H1 (cell line): ENCODE measurements at regions not wholly inside any gene's neighbourhood (a gene's known extent, or its start where the extent isn't known, plus 50 kb on each side); places are given as distances from the start of the nearest gene placed in this dataset.

ENCODE experiments used
- CTCF ChIA-PET: fragments of 300-600 bp; sonication (Branson Sonifier 250); formaldehyde crosslinking; loops from one replicate; lab custom pipeline; 2021; ENCODE audit not compliant: partially characterized antibody; lab: Charles Lee
- POLR2A ChIA-PET: fragments of 300-600 bp; sonication (Branson Sonifier 250); formaldehyde crosslinking; loops from one replicate; lab custom pipeline; 2021; ENCODE audit warnings: inconsistent platforms; ENCODE audit not compliant: partially characterized antibody; lab: Charles Lee
- DNase-seq, 2 experiments: peaks; one replicate each; pipeline versions ENCODE4 v3.0.0 to v3.0.0-alpha.2; 2010 to 2022; ENCODE audit warnings: low spot score in 2 of 2, low read depth in 1 of 2, mixed read lengths in 1 of 2
- FAIRE-seq: peaks from 2 replicates; lab custom pipeline; 2011; peaks lifted over from hg19 to GRCh38; lab: Jason Lieb, UNC
- H2AFZ ChIP-seq: 2 replicates; pipeline ENCODE4 v1.8.1; 2012; ENCODE audit warnings: low read length, inconsistent platforms
- H2AK5ac ChIP-seq: 2 replicates; pipeline ENCODE4 v1.6.1; 2013; ENCODE audit warnings: low read depth, low read length
- H2BK120ac ChIP-seq: replicated peaks from 2 replicates; pipeline ENCODE3; 2013; ENCODE audit warnings: low read depth, low read length, inconsistent platforms
- H2BK12ac ChIP-seq: 2 replicates; pipeline ENCODE4 v1.6.1; 2013; ENCODE audit warnings: low read depth, low read length
- H2BK15ac ChIP-seq: 2 replicates; pipeline ENCODE4 v1.6.1; 2013; ENCODE audit warnings: low read length
- H2BK20ac ChIP-seq: 2 replicates; pipeline ENCODE4 v1.6.1; 2013; ENCODE audit warnings: low read length
- H2BK5ac ChIP-seq: 2 replicates; pipeline ENCODE4 v1.6.1; 2013; ENCODE audit warnings: low read depth, low read length
- H3K14ac ChIP-seq: 2 replicates; pipeline ENCODE4 v1.6.1; 2013; ENCODE audit warnings: inconsistent platforms; ENCODE audit not compliant: insufficient read length
- H3K18ac ChIP-seq: 2 replicates; pipeline ENCODE4 v1.6.1; 2013; ENCODE audit warnings: low read length; ENCODE audit errors: extremely low read depth
- H3K23ac ChIP-seq: 2 replicates; pipeline ENCODE4 v1.6.1; 2013; ENCODE audit warnings: inconsistent platforms; ENCODE audit not compliant: insufficient read length
- H3K23me2 ChIP-seq: 2 replicates; pipeline ENCODE4 v1.6.1; 2013; ENCODE audit warnings: low read depth, low read length
- H3K27ac ChIP-seq: 2 replicates; pipeline ENCODE4 v1.6.1; 2011; ENCODE audit warnings: low read depth, low read length, inconsistent platforms
- H3K27me3 ChIP-seq, 4 experiments: replicated peaks in 1 of 4; 1 replicate in 1 of 4; 2 replicates in 3 of 4; pipeline versions ENCODE4 v1.6.1 to v1.8.1; 2011 to 2013; ENCODE audit warnings: low read length in 3 of 4, mild to moderate bottlenecking in 3 of 4, inconsistent platforms in 2 of 4, mixed read lengths in 2 of 4, moderate library complexity in 1 of 4; ENCODE audit not compliant: control insufficient read depth in 3 of 4, insufficient read depth in 3 of 4; ENCODE audit errors: extremely low read depth in 1 of 4
- H3K36me3 ChIP-seq, 4 experiments: 2 replicates each; pipeline versions ENCODE4 v1.6.1 to v1.8.1; 2011 to 2013; ENCODE audit warnings: mild to moderate bottlenecking in 4 of 4, low read length in 3 of 4, moderate library complexity in 2 of 4, control low read depth in 1 of 4, inconsistent platforms in 1 of 4; ENCODE audit not compliant: insufficient read depth in 4 of 4, control insufficient read depth in 2 of 4
- H3K4ac ChIP-seq: replicated peaks from 2 replicates; pipeline ENCODE3; 2013; ENCODE audit warnings: low read length, low read depth, mixed read lengths, inconsistent platforms; ENCODE audit not compliant: insufficient read length
- H3K4me1 ChIP-seq, 4 experiments: replicated peaks in 1 of 4; 1 replicate in 1 of 4; 2 replicates in 3 of 4; pipeline versions ENCODE4 v1.6.1 to v1.8.1; 2011 to 2013; ENCODE audit warnings: low read length in 3 of 4, inconsistent platforms in 2 of 4, mixed read lengths in 1 of 4; ENCODE audit not compliant: insufficient read depth in 4 of 4, control insufficient read depth in 3 of 4
- H3K4me2 ChIP-seq, 2 experiments: 2 replicates each; pipeline versions ENCODE4 v1.6.1 to v1.8.1; 2011 to 2013; ENCODE audit warnings: low read depth in 2 of 2, low read length in 2 of 2, control low read depth in 1 of 2, inconsistent platforms in 1 of 2, mild to moderate bottlenecking in 1 of 2; ENCODE audit not compliant: insufficient read depth in 1 of 2
- H3K4me3 ChIP-seq, 4 experiments: fragments of 200-600, 300-600 bp in 1 of 4; sonication (generic), shearing (Covaris generic), sonication (Bioruptor Twin) in 1 of 4; 2 replicates each; pipeline versions ENCODE4 v1.5.1 to v1.8.1; 2011 to 2016; ENCODE audit warnings: low read length in 4 of 4, low read depth in 3 of 4, control low read depth in 2 of 4, inconsistent platforms in 2 of 4, mild to moderate bottlenecking in 2 of 4, mixed read lengths in 1 of 4, moderate library complexity in 1 of 4; ENCODE audit not compliant: insufficient read depth in 2 of 4; ENCODE audit errors: extremely low read depth in 1 of 4
- H3K56ac ChIP-seq: replicated peaks from 2 replicates; pipeline ENCODE3; 2013; ENCODE audit warnings: low read depth, mild to moderate bottlenecking, mixed read lengths, low read length, inconsistent platforms; ENCODE audit not compliant: insufficient read length
- H3K79me1 ChIP-seq: 2 replicates; pipeline ENCODE4 v1.6.1; 2013; ENCODE audit warnings: low read depth, low read length, control low read depth
- H3K79me2 ChIP-seq, 2 experiments: 2 replicates each; pipeline versions ENCODE4 v1.6.1 to v1.8.1; 2012 to 2013; ENCODE audit warnings: low read length in 2 of 2, mild to moderate bottlenecking in 2 of 2, inconsistent platforms in 1 of 2; ENCODE audit not compliant: insufficient read depth in 2 of 2, control insufficient read depth in 1 of 2
- H3K9ac ChIP-seq, 4 experiments: replicated peaks in 1 of 4; 1 replicate in 1 of 4; 2 replicates in 3 of 4; pipeline versions ENCODE4 v1.6.1 to v1.8.1; 2011 to 2013; ENCODE audit warnings: low read depth in 3 of 4, low read length in 3 of 4, control low read depth in 2 of 4, mild to moderate bottlenecking in 2 of 4, moderate library complexity in 2 of 4, inconsistent platforms in 1 of 4; ENCODE audit errors: extremely low read depth in 1 of 4
- H3K9me3 ChIP-seq, 2 experiments: 2 replicates each; pipeline versions ENCODE4 v1.6.1 to v1.8.1; 2012 to 2013; ENCODE audit warnings: mild to moderate bottlenecking in 2 of 2, moderate library complexity in 2 of 2, control low read depth in 1 of 2, inconsistent platforms in 1 of 2, low read depth in 1 of 2, low read length in 1 of 2, mixed read lengths in 1 of 2; ENCODE audit not compliant: insufficient read depth in 2 of 2
- H4K20me1 ChIP-seq, 2 experiments: replicated peaks in 1 of 2; 2 replicates each; pipeline versions ENCODE3 to v1.8.1; 2011 to 2013; ENCODE audit warnings: inconsistent platforms in 2 of 2, low read length in 2 of 2, mild to moderate bottlenecking in 1 of 2; ENCODE audit not compliant: insufficient read depth in 2 of 2, control insufficient read depth in 1 of 2
- H4K5ac ChIP-seq: 2 replicates; pipeline ENCODE4 v1.6.1; 2013; ENCODE audit warnings: low read length, low read depth, mixed read lengths, inconsistent platforms; ENCODE audit not compliant: insufficient read length
- H4K8ac ChIP-seq: 2 replicates; pipeline ENCODE4 v1.8.0; 2013; ENCODE audit warnings: mild to moderate bottlenecking, moderate library complexity, low read length, inconsistent platforms; ENCODE audit not compliant: insufficient read depth; ENCODE audit errors: extremely low read depth
- H4K91ac ChIP-seq: replicated peaks from 2 replicates; pipeline ENCODE3; 2013; ENCODE audit warnings: low read length, mixed read lengths, inconsistent platforms; ENCODE audit not compliant: insufficient read length
- WGBS, 2 experiments: shearing (Covaris generic) in 1 of 2; methylation state at CpG; one replicate each; pipeline versions ENCODE4 v1.1.6 to v1.1.7; 2013 to 2015; ENCODE audit warnings: low lambda C conversion rate in 2 of 2, mixed read lengths in 2 of 2, inconsistent platforms in 1 of 2, low coverage in 1 of 2, missing lambda C conversion rate in 1 of 2; ENCODE audit not compliant: insufficient replicate concordance in 2 of 2, insufficient coverage in 1 of 2, insufficient read length in 1 of 2; ENCODE audit errors: extremely low coverage in 1 of 2, missing lambda C conversion rate in 1 of 2; 5-methylcytosine and 5-hydroxymethylcytosine counted together
- TF ChIP-seq, protein P1 (sequence below): IDR thresholded peaks from 2 replicates; pipeline ENCODE4 v1.6.1; 2012; ENCODE audit warnings: low read length, inconsistent platforms

DNA sequence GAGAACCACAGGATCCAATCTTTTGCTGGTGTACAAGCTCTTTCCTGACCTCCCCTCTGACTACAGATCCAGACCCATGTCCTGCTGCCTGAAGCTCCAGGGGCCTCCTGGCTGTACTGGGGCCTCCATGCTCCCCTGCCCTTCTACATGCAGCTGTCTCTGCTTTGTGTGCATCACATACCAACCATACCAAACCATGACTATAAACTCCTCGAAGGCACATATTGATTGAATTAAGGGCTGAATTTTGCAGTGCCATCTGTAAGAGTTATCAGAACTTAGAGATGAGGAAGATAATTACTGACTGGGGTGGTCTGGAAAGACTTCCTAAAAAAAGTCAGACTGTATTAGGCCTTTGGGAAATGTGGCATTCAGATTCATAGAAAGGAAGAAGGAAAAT, 139.9 kb upstream of the CXCR4 start:
- Histone ChIP-seq H4K5ac (no peak overlapping the region), H3K23me2 (no peaks in the 10 kb centered on the region), H4K91ac (no peak overlapping the region), H3K36me3 (no peaks in the 10 kb centered on the region), H2BK12ac (no peak overlapping the region), H3K27ac (no peak overlapping the region), H3K23ac (no peak overlapping the region), H3K14ac (no peak overlapping the region), H3K9ac (no peak overlapping the region), H3K79me1 (no peaks in the 10 kb centered on the region), H3K27me3 (no peaks in the 10 kb centered on the region), H4K8ac (no peak overlapping the region), H4K20me1 (no peaks in the 10 kb centered on the region), H2BK20ac (no peak overlapping the region), H3K4me3 (no peak overlapping the region), H2BK15ac (no peak overlapping the region), H3K18ac (no peak overlapping the region), H2BK5ac (no peak overlapping the region), H3K56ac (no peak overlapping the region), H3K4ac (no peak overlapping the region), H2BK120ac (no peak overlapping the region), H3K79me2 (no peaks in the 10 kb centered on the region), H2AFZ (no peak overlapping the region), H2AK5ac (no peak overlapping the region), H3K4me2 (no peak overlapping the region), H3K9me3 (no peaks in the 10 kb centered on the region), H3K4me1 (no peaks in the 10 kb centered on the region)
- DNase-seq (no peak), FAIRE-seq (no peak)
- TF ChIP-seq, protein P1, sequence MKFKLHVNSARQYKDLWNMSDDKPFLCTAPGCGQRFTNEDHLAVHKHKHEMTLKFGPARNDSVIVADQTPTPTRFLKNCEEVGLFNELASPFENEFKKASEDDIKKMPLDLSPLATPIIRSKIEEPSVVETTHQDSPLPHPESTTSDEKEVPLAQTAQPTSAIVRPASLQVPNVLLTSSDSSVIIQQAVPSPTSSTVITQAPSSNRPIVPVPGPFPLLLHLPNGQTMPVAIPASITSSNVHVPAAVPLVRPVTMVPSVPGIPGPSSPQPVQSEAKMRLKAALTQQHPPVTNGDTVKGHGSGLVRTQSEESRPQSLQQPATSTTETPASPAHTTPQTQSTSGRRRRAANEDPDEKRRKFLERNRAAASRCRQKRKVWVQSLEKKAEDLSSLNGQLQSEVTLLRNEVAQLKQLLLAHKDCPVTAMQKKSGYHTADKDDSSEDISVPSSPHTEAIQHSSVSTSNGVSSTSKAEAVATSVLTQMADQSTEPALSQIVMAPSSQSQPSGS: no peak
- 83% methylated on average over 1 of the region's 1 CpG; no CpG with 5 or more reads in 1 of the 2 experiments for WGBS, 2 experiments
- ChIA-PET CTCF (interaction anchor here (1.0 kb wide), 1 partner anchor 310 kb away, joined by 3 read pairs; no protein-coding TSS in a partner anchor), POLR2A (no interaction called here)
